ENCODE measurements at regions not wholly inside any gene's neighbourhood (a gene's known extent, or its start where the extent isn't known, plus 50 kb on each side); places are given as distances from the start of the nearest gene placed in this dataset.
"Not testable (repeated sequence)": the region's sequence is repeated elsewhere in the genome, so short reads cannot be mapped to it uniquely, and the experiment has no call there.

- no peak for DNase-seq (ENCODE audit: low read depth)
Measured at GRCh38 chr18:40259115-40259835, 1695.8 kb upstream of the PIK3C3 start.

- DNase-seq (ENCODE audit: low read depth): no peak
Measured at GRCh38 chr18:40258311-40258710, 1696.7 kb upstream of the PIK3C3 start.

- no peak for DNase-seq (ENCODE audit: low read depth)
Measured at GRCh38 chr18:40250236-40250635, 1704.8 kb upstream of the PIK3C3 start.

GRCh38 chr18:40249390-40250080 lies 1705.5 kb upstream of the PIK3C3 start:
- no peak for DNase-seq (ENCODE audit: low read depth)

GRCh38 chr18:40245612-40246011 lies 1709.4 kb upstream of the PIK3C3 start:
- not testable (repeated sequence) for DNase-seq (ENCODE audit: low read depth)

- no peak for DNase-seq (ENCODE audit: low read depth)
Measured at GRCh38 chr18:40243607-40244006, 1711.4 kb upstream of the PIK3C3 start.

- no peak for DNase-seq (ENCODE audit: low read depth)
Measured at GRCh38 chr18:40235836-40236235, 1719.2 kb upstream of the PIK3C3 start.

- DNase-seq (ENCODE audit: low read depth): no peak
Measured at GRCh38 chr18:40235323-40235722, 1719.7 kb upstream of the PIK3C3 start.

- no peak for DNase-seq (ENCODE audit: low read depth)
Measured at GRCh38 chr18:40233931-40234616, 1721.0 kb upstream of the PIK3C3 start.

GRCh38 chr18:40222776-40223175 lies 1732.3 kb upstream of the PIK3C3 start:
- no peak for DNase-seq (ENCODE audit: low read depth)

GRCh38 chr18:40216856-40217255 lies 1738.2 kb upstream of the PIK3C3 start:
- DNase-seq (ENCODE audit: low read depth): no peak

GRCh38 chr18:40215979-40216378 lies 1739.1 kb upstream of the PIK3C3 start:
- no peak for DNase-seq (ENCODE audit: low read depth)

GRCh38 chr18:40210696-40211095 lies 1744.3 kb upstream of the PIK3C3 start:
- DNase-seq (ENCODE audit: low read depth): no peak

GRCh38 chr18:40208958-40209357 lies 1746.1 kb upstream of the PIK3C3 start:
- no peak for DNase-seq (ENCODE audit: low read depth)

GRCh38 chr18:40197711-40198110 lies 1757.3 kb upstream of the PIK3C3 start:
- DNase-seq (ENCODE audit: low read depth): no peak

GRCh38 chr18:40186677-40187076 lies 1768.4 kb upstream of the PIK3C3 start:
- no peak for DNase-seq (ENCODE audit: low read depth)

GRCh38 chr18:40179729-40180461 lies 1775.1 kb upstream of the PIK3C3 start:
- no peak for DNase-seq (ENCODE audit: low read depth)

- no peak for DNase-seq (ENCODE audit: low read depth)
Measured at GRCh38 chr18:40168026-40168425, 1787.0 kb upstream of the PIK3C3 start.

GRCh38 chr18:40163254-40163653 lies 1791.8 kb upstream of the PIK3C3 start:
- DNase-seq (ENCODE audit: low read depth): no peak

GRCh38 chr18:40160361-40160760 lies 1794.7 kb upstream of the PIK3C3 start:
- no peak for DNase-seq (ENCODE audit: low read depth)

GRCh38 chr18:40159141-40160017 lies 1795.7 kb upstream of the PIK3C3 start:
- DNase-seq (ENCODE audit: low read depth): peak; percentile 1

Data from RPMI7951 (cell line).